Suprapubic skin (tissue), 4 donors: ENCODE measurements at regions not wholly inside any gene's neighbourhood (a gene's known extent, or its start where the extent isn't known, plus 50 kb on each side); places are given as distances from the start of the nearest gene placed in this dataset.

Experiments
- CTCF ChIP-seq, 2 donors: fragments of 200-600 bp in 1 of 2; fragments of 450-650 bp in 1 of 2; sonication (generic) in 1 of 2; IDR thresholded peaks; one replicate each; pipeline ENCODE4 v1.5.1; 2016 to 2019; ENCODE audit warnings: antibody characterized with exemption in 2 of 2, mild to moderate bottlenecking in 1 of 2, moderate library complexity in 1 of 2
- EP300 ChIP-seq: sonication (generic); formaldehyde crosslinking; IDR thresholded peaks from one replicate; pipeline ENCODE4 v1.6.1; 2017; ENCODE audit warnings: antibody characterized with exemption
- POLR2A ChIP-seq, 2 donors: fragments of 450-650 bp; IDR thresholded peaks; one replicate each; pipeline ENCODE4 v1.6.1; 2017; ENCODE audit warnings: antibody characterized with exemption in 2 of 2, mild to moderate bottlenecking in 2 of 2, moderate library complexity in 2 of 2
- POLR2AphosphoS5 ChIP-seq, 3 donors: sonication (generic); formaldehyde crosslinking; IDR thresholded peaks; one replicate each; pipeline ENCODE4 v1.6.1; 2017; ENCODE audit warnings: antibody characterized with exemption in 3 of 3

DNA sequence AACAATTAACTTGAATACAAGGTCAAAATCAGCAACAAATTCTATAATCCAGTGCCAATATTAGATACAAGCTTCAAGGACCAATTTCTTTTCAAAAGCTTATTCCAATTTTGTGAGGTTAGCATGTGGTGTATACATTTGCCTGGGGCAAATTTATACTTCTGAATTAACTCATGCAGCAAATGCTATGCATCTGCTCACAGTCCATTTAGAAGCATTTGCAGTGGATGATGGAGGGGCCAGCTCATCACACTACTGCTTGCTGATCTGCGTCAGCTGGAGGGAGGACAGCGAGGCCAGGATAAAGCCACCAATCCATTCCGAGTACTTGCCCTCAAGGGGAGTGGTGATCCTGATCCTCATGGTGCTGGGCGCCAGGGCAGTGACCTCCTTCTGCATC lies 474.3 kb upstream of the KIF2A start:
- TF ChIP-seq CTCF (IDR thresholded peaks at IDR 0.05) (no peak), EP300 (no peak), POLR2A (IDR thresholded peaks at IDR 0.05) (no peak), POLR2AphosphoS5 (IDR thresholded peaks at IDR 0.05) (no peak)
